ENCODE measurements at regions not wholly inside any gene's neighbourhood (a gene's known extent, or its start where the extent isn't known, plus 50 kb on each side); places are given as distances from the start of the nearest gene placed in this dataset.

- intact Hi-C loops (cut with DNase I) = no loop called here
Measured at GRCh38 chr4:58081356-58081755, 971.2 kb upstream of the IGFBP7 start.

DNA sequence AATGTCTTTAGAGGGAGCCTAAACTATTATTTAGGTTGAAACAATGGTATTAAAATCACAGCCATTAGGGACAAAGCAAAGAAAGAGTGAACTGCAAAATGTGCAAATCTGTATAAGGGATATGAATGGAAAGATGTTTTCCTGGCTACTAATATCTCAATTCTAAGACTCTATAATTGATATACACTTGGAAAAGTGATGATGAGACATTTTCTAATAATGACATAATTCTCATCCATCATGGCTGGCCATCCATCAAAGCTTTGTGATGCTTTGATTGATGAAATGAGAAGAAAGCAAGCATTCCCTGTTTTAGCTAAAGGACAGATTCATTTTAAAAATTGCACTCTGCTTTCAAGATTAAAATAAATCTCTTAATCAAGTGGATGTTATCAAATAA, 965.5 kb upstream of the IGFBP7 start:
- no peak for DNase-seq
- TF ChIP-seq POLR2A (IDR thresholded peaks at IDR 0.05) (no peak), CTCF (IDR thresholded peaks at IDR 0.05) (no peak)
- Histone ChIP-seq H3K9me3 (no peaks in the 10 kb centered on the region), H3K36me3 (no peaks in the 10 kb centered on the region), H3K27me3 (no peaks in the 10 kb centered on the region), H3K27ac (no peak overlapping the region), H3K4me1 (no peaks in the 10 kb centered on the region), H3K4me3 (replicated peaks in 1 of 3) (no peak overlapping the region)
- intact Hi-C loops (cut with DNase I) = no loop called here

More at GRCh38 chr4:58081356-58081755, 971.2 kb upstream of the IGFBP7 start:
- no peaks in the 10 kb centered on the region for H3K4me1 ChIP-seq
- H3K36me3 ChIP-seq = no peaks in the 10 kb centered on the region
- H3K27ac ChIP-seq = no peak overlapping the region
- H3K27me3 ChIP-seq = no peaks in the 10 kb centered on the region
- DNase-seq = no peak
- no peak overlapping the region for H3K4me3 ChIP-seq (replicated peaks in 1 of 3)
- no peaks in the 10 kb centered on the region for H3K9me3 ChIP-seq
- no peak for TF ChIP-seq CTCF (IDR thresholded peaks at IDR 0.05)
- TF ChIP-seq POLR2A (IDR thresholded peaks at IDR 0.05) = no peak

DNA sequence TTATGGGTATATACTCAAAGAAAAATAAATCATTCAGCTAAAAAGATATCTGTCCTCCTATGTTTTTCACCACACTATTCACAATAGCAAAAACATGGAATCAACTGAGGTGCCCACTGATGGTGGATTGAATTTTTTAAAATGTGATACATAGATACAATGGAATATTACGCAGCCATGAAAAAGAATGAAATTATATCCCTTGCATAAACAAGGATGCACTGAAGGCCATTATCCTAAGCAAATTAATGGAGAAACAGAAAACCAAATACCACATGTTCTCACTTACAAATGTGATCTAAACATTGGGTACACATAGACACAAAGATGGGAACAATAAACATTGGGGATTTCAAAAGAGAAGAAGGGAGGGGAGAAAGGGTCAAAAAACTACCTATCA, 964.2 kb upstream of the IGFBP7 start:
- Histone ChIP-seq H3K4me1 (no peaks in the 10 kb centered on the region), H3K36me3 (no peaks in the 10 kb centered on the region), H3K27ac (no peak overlapping the region), H3K4me3 (replicated peaks in 1 of 3) (no peak overlapping the region), H3K27me3 (no peaks in the 10 kb centered on the region), H3K9me3 (no peaks in the 10 kb centered on the region)
- no peak for TF ChIP-seq POLR2A (IDR thresholded peaks at IDR 0.05)
- no peak for TF ChIP-seq CTCF (IDR thresholded peaks at IDR 0.05)
- DNase-seq = no peak
- 96% methylated on average over 1 of the region's 1 CpG for WGBS, 2 donors
- intact Hi-C loops (cut with DNase I) = no loop called here

DNA sequence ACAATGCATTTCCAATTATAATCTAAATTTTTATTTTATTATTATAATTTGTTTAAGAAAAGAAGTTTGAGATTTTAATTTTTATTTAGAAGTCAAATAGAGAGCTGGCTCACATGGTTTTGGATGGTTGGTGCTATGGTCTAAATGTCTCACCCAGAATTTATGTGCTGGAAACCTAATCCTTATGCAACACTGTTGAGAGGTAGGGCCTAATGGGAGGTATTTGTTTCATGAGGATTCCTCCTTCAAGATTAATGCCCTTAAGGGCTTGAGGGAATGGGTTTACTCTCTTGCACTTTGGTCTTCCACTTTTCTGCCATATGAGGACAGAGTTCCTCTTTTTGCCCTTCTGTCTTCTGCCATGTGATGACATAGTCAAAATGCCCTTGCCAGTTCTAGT, 960.5 kb upstream of the IGFBP7 start:
- H3K27ac ChIP-seq = no peak overlapping the region
- intact Hi-C loops (cut with DNase I) = no loop called here
- H3K9me3 ChIP-seq = no peaks in the 10 kb centered on the region
- no peak for TF ChIP-seq CTCF (IDR thresholded peaks at IDR 0.05)
- TF ChIP-seq POLR2A (IDR thresholded peaks at IDR 0.05) = no peak
- no peaks in the 10 kb centered on the region for H3K27me3 ChIP-seq
- H3K4me1 ChIP-seq = no peaks in the 10 kb centered on the region
- DNase-seq = no peak
- no peak overlapping the region for H3K4me3 ChIP-seq (replicated peaks in 1 of 3)
- H3K36me3 ChIP-seq = no peaks in the 10 kb centered on the region

DNA sequence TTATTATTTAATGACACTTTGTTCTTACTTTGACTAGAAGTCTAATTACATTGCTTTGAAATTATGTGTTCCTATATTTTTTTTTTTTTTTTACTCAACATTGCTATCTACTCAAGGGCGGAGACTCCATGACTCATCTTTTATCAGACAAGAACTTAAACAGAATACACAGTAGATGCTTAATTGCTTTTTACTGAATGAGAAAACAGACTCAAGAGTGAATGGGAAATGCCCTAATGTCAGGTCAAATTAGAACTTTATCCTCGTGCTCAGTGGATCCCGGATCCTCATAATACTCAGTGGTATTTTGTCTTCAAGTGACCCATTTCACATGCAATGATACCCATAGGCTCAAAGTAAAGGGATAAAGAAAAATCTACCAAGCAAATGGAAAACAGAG, 954.5 kb upstream of the IGFBP7 start:
- H3K27me3 ChIP-seq = no peaks in the 10 kb centered on the region
- no peaks in the 10 kb centered on the region for H3K4me1 ChIP-seq
- DNase-seq = no peak
- no peaks in the 10 kb centered on the region for H3K36me3 ChIP-seq
- H3K27ac ChIP-seq = no peak overlapping the region
- 84 to 87% methylated on average over 3 of the region's 3 CpGs for WGBS, 2 donors
- TF ChIP-seq POLR2A (IDR thresholded peaks at IDR 0.05) (no peak), CTCF (IDR thresholded peaks at IDR 0.05) (no peak)
- intact Hi-C loops (cut with DNase I) = no loop called here
- no peak overlapping the region for H3K4me3 ChIP-seq (replicated peaks in 1 of 3)
- no peaks in the 10 kb centered on the region for H3K9me3 ChIP-seq
